ENCODE measurements at regions not wholly inside any gene's neighbourhood (a gene's known extent, or its start where the extent isn't known, plus 50 kb on each side); places are given as distances from the start of the nearest gene placed in this dataset.

GRCh38 chr7:3157566-3158287, 114.1 kb upstream of the CARD11 start:
- ATAC-seq, result no peak
- peaks cover 12% of the 10 kb centered on the region for H3K9me3 Mint-ChIP-seq
- H3K4me1 Mint-ChIP-seq, result peaks cover 16% of the 10 kb centered on the region
- POLR2A ChIA-PET, result interaction anchor here (0.6 kb wide), 2 partner anchors 35 to 448 kb away, joined by 3 to 4 read pairs; no protein-coding TSS in a partner anchor
- CTCF ChIA-PET, result no interaction called here
- no peak for TF ChIP-seq ZNF396 (CRISPR knock-in tag; IDR thresholded peaks at IDR 0.05; ENCODE audit: borderline replicate concordance)
- peak overlapping the region; percentile 27; the same call in 1 of the 2 replicates for H3K27ac Mint-ChIP-seq
- H3K36me3 Mint-ChIP-seq, result peaks cover 7% of the 10 kb centered on the region
- no peak for DNase-seq (ENCODE audit: low spot score)
- no peak overlapping the region for H3K4me3 Mint-ChIP-seq
- H3K27me3 Mint-ChIP-seq (ENCODE audit: low read depth), result no peaks in the 10 kb centered on the region; the same call in 1 of the 2 replicates

GRCh38 chr7:3158341-3158760, 114.7 kb upstream of the CARD11 start:
- Mint-ChIP-seq H3K27ac (no peak overlapping the region), H3K36me3 (peaks cover 12% of the 10 kb centered on the region), H3K4me1 (peaks cover 16% of the 10 kb centered on the region), H3K9me3 (peaks cover 18% of the 10 kb centered on the region), H3K27me3 (ENCODE audit: low read depth) (no peaks in the 10 kb centered on the region; the same call in 1 of the 2 replicates), H3K4me3 (no peak overlapping the region)
- no peak for DNase-seq (ENCODE audit: low spot score)
- no peak for TF ChIP-seq ZNF512 (CRISPR knock-in tag; IDR thresholded peaks at IDR 0.05; ENCODE audit: borderline replicate concordance)
- TF ChIP-seq ZNF416 (CRISPR knock-in tag; IDR thresholded peaks at IDR 0.05), result no peak
- peak; percentile 87 for TF ChIP-seq PRDM15 (CRISPR knock-in tag; IDR thresholded peaks at IDR 0.05)
- TF ChIP-seq ZNF396 (CRISPR knock-in tag; IDR thresholded peaks at IDR 0.05; ENCODE audit: borderline replicate concordance), result no peak
- POLR2A ChIA-PET, result interaction anchor here (0.6 to 0.7 kb wide), 3 partner anchors 34 to 449 kb away, joined by 3 to 5 read pairs (median 4); no protein-coding TSS in a partner anchor
- CTCF ChIA-PET, result no interaction called here
- no peak for ATAC-seq

GRCh38 chr7:3159039-3159438, 115.4 kb upstream of the CARD11 start:
- Mint-ChIP-seq H3K4me1 (peaks cover 16% of the 10 kb centered on the region), H3K36me3 (peaks cover 12% of the 10 kb centered on the region), H3K4me3 (no peak overlapping the region), H3K27me3 (ENCODE audit: low read depth) (no peaks in the 10 kb centered on the region; the same call in 1 of the 2 replicates), H3K9me3 (peaks cover 18% of the 10 kb centered on the region), H3K27ac (no peak overlapping the region)
- POLR2A ChIA-PET, result interaction anchor here (0.7 kb wide), 1 partner anchor 67 kb away, joined by 5 read pairs; no protein-coding TSS in a partner anchor
- DNase-seq (ENCODE audit: low spot score) (no peak), ATAC-seq (no peak)
- no peak for TF ChIP-seq MAX (CRISPR knock-in tag; IDR thresholded peaks at IDR 0.05)
- TF ChIP-seq GRHL2 (CRISPR knock-in tag; IDR thresholded peaks at IDR 0.05; ENCODE audit: insufficient replicate concordance, severe bottlenecking), result no peak
- no peak for TF ChIP-seq HMGA2 (CRISPR knock-in tag; IDR thresholded peaks at IDR 0.05)
- no peak for TF ChIP-seq CDX4 (CRISPR knock-in tag; IDR thresholded peaks at IDR 0.05; ENCODE audit: borderline replicate concordance)
- TF ChIP-seq SMAD4 (CRISPR knock-in tag; IDR thresholded peaks at IDR 0.05), result no peak
- no peak for TF ChIP-seq NFE2L1 (CRISPR knock-in tag; IDR thresholded peaks at IDR 0.05)
- no peak for TF ChIP-seq ZNF425 (CRISPR knock-in tag; conservative IDR thresholded peaks at IDR 0.05)
- no peak for TF ChIP-seq ATF3 (CRISPR knock-in tag; conservative IDR thresholded peaks at IDR 0.05)
- TF ChIP-seq MLX (CRISPR knock-in tag; IDR thresholded peaks at IDR 0.05), result no peak
- no peak for TF ChIP-seq STAT6 (CRISPR knock-in tag; conservative IDR thresholded peaks at IDR 0.05; ENCODE audit: low read depth)
- CTCF ChIA-PET, result interaction anchor here (1.3 to 1.5 kb wide), 2 partner anchors 241 to 271 kb away, joined by 4 read pairs; no protein-coding TSS in a partner anchor

All from WTC11 (cell line).